Embryonic facial prominence (tissue), 1 donor: ENCODE measurements at regions not wholly inside any gene's neighbourhood (a gene's known extent, or its start where the extent isn't known, plus 50 kb on each side); places are given as distances from the start of the nearest gene placed in this dataset.

ENCODE experiments used
- DNase-seq: peaks from one replicate; pipeline ENCODE4 v3.0.0-alpha.2; 2016; ENCODE audit errors: extremely low spot score

DNA sequence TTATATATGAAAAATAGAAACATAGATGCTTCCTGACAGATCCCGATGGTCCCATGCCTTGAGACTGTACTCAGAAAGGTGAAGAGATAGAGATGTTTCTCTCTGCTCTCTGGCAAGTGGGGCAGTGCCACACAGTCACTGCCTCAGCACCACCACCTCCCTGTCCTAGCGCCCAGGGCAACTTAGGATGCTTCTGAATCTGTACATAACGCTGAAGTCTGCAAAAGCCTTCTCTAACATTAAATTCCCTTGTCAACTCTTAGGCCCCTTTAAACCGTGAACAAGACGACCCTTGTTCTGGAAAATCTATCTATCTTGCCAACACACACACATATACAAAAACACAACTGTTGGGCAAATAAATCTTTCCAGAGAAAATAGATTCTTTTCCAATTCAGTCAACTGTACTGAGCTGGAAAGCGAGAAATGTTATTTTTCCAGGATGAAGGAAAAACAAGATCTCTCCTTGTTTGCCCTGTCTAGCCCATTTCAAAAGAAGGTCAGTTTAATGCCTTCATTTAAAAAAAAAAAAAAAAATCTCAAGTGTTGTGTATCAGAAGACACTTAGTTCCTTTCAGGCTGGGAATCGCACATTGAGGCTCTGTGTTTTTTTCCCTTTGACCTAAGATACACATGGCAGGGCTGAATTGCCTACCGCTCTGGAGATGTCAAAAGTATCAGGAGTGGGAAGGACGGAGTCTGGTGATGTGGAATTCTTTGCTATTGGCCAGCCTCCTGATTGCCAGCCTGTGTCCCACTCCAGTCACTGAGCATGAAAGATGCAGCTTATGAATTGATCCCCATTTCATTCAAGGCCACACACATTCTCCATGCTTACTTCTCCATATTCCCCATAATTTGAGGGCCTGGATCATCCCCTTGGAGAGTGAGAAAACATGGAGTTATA, 241.4 kb downstream of the LACC1 start:
- no peak for DNase-seq

DNA sequence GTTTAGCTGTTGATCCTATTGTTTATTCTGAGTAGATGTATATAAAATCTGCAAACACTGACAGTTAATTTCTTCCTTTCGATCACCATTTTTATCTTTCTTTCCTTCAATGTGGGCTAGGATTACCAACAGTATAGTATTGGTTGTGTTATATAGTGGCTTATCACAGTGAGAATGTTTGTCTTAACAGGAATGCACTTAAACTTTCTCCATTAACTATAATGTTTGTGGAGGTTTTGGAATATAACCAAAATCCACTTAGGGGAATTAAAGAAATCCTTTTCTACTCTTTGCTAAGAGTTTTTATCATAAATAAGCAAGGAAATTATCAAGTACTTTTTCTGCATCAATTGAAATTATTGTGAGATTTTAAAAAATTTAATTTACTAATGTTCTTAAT, 244.6 kb downstream of the LACC1 start:
- no peak for DNase-seq

DNA sequence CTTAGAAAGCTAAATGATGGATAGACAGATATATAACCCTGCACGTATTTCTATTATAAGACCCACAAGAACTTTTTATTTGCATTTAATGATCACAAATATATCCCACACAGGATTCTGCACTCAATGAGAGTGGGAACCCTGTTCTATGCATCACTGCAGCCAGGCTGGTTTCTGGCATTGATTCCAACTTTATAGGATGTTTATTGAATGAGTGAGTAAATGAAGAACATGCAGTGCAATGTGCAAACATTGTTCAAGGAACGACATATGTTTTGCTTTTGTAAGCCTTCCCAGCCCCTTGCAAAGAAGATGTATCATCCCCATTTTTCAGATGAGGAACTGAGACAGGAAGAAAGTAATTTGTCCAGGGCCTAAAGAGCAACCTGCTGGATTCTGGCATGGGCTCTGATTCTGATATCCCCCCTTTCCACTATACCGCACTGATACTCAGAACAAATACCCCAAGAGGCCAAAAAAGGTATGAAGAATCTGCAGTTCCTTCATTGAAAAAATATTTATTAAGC, 246.3 kb downstream of the LACC1 start:
- DNase-seq, result no peak

DNA sequence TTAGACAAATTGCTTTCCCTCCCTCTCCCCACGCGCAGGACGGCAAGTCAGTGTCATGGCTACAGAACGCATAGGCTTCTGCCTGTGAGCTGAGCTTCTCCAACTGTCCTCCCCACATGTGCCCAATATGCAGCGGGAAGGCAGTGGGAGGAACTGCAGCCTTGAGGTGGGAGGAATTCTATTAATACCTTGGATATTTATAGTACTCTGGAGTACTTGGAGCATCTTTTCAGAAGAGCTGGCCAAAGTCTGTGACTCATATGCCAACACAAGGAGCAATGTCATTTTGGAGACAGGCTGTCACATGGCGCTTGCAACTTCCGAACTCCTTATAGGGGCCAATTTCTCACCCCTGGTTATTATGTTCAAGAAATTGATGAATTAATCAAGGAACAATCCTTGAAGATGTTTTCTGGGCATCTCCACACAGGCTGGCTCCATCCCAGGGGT, 245.0 kb upstream of the SERP2 start:
- no peak for DNase-seq

DNA sequence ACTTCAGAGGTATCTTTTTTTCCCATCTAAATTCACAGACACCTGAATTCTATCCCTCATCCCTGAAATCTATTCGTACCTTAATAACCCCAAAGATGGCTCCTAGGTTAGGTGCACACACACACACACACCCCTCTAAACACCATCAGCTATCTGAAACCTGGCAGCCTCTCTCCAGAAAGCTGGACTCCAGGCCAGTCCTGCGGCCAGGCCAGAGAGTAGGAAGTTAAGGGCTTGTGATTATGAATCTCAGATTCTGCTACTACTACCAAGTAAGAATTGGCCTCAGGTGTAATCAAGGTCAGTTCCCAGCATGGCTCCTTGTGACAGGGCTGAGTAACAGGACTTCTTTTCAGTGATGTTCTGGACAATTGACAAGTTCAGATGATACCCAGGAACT, 244.2 kb upstream of the SERP2 start:
- DNase-seq, result no peak

DNA sequence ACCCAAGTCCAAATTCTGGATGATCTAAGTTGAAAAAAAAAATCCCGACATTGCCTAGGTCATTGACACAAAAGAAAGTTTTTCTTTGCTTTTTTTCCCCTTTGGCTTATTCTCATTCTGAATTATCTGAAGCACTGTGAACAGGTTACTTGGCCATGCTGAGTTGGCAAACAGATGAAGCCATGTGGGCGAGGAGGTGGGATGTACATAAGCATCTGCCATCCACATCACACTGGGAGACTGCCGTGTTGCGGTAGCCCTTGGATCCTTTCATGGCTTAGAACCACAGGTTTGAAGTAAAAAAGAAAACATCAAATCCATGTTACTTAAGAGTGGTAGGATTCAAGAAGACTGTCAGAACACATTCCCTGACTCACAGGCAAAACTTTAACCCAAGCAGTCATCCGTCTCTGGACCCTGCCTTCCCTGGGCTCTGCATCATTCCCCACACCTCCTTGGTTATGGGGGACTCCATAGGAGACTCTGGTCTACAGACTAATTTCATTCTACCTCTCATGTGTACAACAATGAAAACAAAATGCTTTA, 242.5 kb upstream of the SERP2 start:
- DNase-seq, result no peak

DNA sequence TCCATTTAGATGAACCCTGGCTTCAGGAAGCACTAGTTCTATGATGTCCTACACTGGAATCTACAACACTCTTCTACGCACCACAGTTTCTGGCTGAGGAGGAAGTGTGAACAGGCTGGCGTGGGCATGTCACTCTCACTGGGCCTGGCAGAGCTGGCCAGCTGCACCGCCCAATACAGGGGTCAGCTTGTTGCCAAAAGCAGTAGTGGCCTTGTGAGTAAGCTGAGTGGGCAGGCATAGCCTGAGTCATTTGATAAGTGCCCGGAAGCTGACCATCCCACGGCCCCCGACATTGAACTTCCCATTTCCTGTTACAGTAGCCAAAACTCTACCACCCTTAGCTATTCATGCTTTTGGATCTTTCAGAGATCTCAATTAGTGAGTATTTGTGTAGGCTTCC, 240.9 kb upstream of the SERP2 start:
- no peak for DNase-seq

DNA sequence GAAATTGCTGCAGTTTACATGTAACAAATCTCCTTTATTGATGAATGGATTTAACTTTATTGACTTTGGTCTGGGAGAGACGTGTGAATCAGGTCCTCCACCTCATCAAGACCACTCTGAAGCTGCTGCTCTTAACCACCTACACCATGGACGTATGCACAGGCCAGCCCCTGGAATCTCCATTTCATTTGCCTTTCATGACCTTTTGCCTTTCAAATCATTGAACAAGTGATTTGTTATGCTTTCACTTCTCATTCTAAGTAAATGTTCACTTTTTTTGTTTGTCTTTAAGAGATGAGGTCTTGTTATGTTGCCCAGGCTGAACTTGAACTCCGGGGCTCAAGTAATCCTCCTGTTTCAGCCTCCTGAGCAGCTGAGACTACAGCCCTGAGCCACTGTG, 240.0 kb upstream of the SERP2 start:
- no peak for DNase-seq

DNA sequence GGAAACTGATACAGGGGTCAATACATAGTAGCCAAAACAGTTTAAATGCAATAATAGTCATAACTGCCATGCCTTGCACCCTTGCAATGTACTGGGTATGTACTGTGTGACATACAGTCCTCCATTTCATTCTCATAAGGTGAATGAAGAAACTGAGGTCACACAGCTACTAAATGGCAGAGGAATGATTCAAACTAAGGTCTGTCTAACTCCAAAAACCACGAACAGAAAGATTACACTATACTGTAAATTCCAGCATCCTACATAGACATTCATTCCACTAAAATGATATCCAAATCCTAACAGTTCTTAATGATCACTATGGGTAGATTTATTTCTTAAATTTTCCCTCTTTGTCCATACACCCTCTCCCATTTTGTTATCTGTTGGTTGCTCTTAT, 238.1 kb upstream of the SERP2 start:
- DNase-seq, result no peak

DNA sequence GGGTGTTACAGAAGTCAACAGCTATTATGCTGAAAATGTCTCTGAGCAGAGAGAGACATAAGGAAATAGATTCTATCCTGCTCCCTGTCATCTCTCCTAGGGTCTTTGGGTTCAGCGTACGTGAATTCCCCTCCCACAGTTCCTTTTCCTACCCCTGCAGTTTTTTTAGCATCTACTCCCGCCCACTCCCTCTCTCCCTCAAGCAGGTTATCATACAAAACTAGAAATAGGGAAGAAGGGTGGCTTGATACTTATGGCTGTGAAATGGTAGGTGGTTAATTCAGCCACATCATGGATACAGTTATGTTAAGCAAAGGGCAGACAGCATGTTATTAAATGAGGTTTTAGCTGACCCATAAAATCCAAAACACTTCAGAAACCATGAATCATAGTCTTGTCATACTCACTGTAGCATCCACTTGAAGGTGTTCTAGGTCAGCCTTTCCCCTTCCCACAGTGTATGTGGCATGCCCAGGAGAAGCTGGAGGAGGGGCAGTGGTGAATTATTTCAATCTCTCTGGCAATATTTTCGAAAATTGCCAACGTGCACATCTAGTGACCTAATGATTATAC, 236.8 kb upstream of the SERP2 start:
- no peak for DNase-seq

DNA sequence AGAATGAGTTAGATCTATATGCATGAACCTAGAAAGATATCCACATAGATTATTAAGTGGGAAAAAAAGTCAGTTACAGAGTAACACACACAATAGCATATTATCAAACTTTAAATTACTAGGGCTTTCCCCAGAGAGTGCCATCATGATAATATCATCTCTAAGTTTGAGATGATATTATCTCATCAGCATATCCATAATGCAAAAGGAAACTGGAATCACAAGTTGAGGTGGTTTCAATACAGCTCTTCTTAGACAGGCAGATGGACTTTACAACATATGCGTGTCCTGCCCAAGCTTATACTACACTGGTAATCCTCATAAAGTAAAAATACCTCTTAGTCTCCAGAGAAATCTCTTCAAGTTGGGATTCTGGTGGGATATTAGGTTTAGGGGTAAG, 236.2 kb upstream of the SERP2 start:
- no peak for DNase-seq

DNA sequence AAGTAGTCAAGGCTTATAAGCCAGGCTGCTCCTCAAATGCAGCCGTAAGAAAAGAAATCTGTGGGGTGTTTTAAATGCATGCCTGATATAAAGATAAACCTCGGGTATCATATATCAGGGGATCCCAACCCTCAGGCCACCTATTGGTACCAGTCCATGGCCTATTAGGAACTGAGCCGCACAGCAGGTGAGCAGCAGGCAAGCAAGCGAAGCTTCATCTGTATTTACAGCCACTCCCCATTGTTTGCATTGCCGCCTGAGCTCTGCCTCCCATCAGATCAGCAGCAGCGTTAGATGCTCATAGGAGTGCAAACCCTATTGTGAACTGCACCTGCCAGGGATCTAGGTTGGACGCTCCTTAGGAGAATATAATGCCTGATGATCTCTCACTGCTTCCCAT, 233.5 kb upstream of the SERP2 start:
- no peak for DNase-seq

DNA sequence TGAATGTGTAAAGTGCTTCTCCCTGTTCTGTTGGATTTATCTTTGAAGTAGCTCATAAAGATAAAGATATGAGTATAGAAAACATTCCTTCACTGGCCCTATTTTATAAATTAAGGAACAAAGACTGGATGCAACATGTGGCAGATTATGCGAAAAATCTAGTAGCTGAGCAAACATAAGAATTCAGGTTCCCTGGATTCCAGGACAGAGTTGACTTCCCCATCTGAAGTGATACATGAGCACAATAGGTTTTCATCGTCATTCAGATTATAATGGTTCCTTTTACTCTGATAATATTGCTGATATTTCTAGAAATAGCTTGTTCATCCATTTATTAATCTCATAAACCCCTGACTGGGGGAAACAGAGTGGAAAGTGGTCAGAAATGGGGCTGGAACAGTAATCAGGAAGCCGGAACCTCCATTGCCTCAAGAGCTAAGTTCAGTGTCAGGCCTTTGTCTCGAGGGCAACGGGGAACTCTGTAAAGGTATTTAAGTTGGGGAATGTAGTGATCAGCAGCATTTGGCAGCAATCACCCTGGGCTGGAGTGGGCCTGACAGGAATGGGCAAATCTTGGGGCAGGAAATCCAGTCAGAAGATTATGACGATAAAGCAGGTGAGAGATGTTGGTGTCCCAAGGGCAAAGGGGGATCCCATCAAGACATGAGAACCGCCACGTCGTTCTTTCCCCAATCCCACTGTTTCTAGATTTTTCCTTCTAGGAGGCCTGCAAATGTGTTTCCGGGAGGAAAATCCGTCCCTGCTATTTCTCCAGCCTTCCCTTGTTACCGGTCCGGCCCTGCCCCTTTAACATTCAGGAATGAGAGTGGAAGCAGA, 232.5 kb upstream of the SERP2 start:
- DNase-seq, result no peak

DNA sequence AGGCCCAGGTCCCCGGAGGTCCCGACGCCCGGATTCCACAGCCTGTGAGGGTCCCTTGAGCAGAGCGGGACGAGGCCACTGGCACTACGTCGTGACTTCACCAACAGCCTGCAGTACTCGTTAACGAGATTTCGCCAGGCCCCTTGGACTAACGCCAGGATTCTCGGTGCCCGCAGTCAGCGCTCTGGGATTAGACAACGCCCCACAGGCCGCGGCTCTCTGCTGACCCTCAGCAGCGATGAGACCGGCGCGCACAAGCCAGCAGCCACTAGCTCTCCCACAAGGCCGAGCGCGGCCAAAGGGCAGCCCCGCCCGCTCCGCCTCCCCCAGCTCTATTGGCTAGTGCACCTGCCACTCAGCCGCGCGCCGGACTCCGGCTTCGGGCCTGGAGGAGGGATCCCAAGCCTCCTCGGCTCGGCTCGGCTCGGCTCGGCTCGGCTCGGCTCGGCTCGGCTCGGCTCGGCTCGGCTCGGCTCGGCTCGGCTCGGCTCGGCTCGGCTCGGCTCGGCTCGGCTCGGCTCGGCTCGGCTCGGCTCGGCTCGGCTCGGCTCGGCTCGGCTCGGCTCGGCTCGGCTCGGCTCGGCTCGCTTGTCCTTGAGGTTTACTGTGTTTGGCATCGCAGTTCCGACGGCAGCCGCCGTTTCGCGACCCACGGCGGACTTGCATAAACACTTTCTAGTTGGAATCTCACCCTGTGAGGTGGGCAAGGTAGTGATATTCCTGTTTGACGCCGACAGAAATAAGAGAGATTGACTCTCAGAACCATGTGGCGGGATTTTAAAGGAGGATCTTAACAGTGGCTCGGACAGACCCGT, 231.7 kb upstream of the SERP2 start:
- DNase-seq, result peak; percentile 82

DNA sequence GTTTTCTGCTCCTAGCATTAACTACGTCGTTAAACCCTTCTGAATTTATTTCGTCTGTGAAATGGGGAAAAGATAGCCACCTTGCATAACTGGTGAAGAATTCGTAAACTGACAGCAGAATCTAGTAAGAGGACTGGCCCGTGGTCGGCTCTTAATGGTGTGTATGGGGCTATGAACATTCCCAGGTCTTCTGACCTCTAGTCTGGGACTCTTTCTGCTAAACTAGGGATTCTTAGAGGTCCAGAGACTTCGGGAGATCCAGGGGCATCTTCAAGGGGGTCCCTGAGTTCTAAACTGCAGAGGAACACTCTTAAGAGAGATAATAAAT, 231.1 kb upstream of the SERP2 start:
- no peak for DNase-seq

DNA sequence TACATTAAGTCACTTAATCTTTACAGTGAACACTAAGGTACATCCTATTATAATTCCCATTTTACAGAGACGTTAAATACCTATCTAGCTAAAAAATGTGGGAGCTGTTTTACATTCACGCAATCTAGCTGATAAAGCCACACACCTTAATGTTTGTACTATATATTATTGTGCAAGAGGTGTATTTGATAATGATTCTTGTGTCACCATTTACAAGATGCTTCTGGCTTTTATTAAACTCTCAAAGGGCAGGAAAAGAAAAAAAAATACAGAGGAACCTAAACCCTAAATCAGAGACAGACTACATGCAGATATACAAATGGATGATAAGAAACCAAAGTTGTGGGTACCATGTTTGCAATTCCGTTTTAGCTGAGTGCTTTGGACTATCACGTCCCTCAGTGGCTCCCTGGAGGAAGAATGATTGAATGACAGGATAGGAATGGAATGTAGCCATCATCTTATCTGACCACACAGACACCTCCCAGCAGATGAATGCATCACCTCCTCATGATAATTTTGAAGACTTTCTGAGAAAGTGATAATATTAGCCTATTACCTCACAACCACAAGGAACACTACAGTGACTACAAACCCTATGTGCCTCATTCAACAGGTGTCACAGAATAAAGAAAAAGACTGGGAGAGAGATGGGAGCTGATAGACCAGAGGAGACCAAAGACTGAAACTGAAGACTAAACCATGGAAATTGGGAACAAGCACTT, 230.5 kb upstream of the SERP2 start:
- no peak for DNase-seq

DNA sequence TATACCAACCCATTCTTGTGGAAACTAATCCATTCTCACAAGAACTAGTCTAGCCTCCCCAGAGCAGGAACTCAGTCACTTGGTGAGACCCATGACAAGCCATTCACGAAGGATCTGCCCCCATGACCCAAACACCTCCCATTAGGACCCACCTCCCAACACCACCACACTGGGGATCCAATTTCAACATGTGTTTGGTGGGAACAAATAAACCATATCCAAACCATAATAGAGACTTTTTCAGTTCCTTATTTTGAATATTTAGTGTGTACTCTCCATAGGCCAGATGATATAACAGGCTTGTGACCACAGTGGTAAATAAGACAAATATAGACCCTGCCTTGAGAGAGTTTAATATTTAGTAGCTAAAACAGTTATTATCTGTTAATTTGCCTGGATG, 227.5 kb upstream of the SERP2 start:
- no peak for DNase-seq

DNA sequence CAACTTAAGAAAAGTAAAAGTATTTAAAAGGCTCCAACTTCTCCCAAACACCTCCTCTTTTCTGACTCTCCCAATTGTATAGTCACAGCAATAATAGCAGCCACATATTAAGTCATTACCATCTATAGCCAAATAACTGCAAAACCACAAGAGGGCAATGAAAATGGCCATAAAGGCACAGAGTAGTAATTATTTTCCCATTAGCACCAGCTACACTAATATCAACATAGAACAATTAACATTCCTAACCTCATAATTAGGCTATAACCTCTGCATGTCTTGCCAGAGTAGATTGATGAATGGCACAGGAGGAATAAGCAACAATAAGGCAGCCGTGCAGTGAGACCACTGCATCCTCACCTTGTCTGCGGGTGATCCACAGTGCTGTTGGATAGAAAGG, 226.4 kb upstream of the SERP2 start:
- DNase-seq, result no peak

DNA sequence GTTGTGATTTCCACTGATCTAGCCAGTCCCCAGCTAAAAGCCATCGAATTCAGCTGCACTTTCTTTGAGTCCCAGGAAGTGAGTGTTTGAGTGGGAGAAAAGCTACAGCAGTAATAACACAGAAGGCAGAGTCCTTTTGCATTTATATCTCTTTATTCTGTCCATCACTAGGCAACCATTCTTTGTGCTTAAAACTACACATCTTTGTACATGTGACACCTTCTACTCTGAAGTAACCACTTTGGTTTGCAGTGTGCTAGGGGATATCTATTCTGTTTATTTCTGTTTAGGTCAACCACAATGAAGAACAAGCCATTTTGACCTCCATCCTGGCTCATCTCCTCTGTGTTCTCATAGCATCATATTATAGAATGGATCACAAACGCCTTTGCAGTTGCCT, 226.0 kb upstream of the SERP2 start:
- DNase-seq, result no peak

DNA sequence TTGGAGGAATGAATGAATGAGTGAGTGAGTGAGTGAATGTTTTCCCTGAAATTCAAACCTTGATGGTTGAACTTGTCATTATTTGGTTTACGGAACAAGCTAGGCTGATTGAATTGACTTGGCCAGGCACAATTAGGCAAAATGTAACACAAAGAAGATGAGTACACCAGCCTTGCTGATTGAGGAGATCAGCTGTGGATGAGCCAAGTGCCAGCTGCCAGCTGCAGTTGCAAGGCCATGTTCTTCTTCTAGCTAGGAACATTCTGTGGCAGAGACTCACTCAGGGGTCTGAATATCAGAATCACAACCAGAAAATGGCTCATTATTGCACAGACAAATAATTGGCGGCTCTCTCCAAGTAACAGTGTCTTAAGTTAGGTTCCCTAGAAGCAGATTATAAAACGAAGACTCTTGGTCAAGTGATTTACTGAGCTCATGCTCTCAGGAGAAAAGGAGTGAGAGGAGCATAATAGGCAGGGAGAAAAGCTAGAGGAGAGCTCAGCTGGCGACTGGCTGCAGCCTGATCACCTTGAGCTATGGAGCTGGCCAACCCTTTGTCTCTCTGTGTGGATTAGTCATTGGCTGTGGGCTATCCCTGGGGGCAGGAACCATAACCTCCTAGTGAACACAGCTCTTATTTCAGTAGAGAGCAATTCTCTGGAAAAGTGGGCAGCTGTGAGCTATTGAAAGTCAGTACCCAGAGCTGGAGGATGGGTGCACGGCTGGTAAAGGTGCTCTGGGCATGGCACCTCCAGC, 225.3 kb upstream of the SERP2 start:
- no peak for DNase-seq
